ENCODE measurements at regions not wholly inside any gene's neighbourhood (a gene's known extent, or its start where the extent isn't known, plus 50 kb on each side); places are given as distances from the start of the nearest gene placed in this dataset.
"Not testable (repeated sequence)": the region's sequence is repeated elsewhere in the genome, so short reads cannot be mapped to it uniquely, and the experiment has no call there.

GRCh38 chr1:114263343-114263742, 109.7 kb upstream of the SYT6 start:
- DNase-seq: no peak

- DNase-seq: no peak
These were observed 108.7 kb upstream of the SYT6 start for GRCh38 chr1:114262337-114262736.

GRCh38 chr1:114260805-114261484, 107.3 kb upstream of the SYT6 start:
- no peak for DNase-seq

- no peak for DNase-seq
These were observed 106.0 kb upstream of the SYT6 start for GRCh38 chr1:114259511-114260160.

DNA sequence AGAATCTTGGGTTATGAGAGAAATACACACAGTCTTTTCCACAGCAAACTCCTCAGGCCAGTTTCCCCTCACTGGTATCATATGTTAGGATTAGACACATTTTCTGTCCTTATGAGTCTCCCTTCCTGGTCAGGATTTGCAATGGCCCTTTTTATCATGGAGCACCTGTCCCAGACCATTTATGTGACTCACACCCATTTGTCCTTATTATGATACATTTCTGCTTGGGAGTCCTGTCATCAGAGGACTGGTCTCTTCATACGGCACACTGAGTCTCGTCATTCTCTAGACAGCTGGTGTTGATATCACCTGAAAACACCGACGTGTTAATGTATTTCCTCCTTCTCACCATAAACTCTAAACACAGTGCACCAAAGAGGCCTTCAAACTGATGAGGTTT, 105.0 kb upstream of the SYT6 start:
- DNase-seq: no peak

DNA sequence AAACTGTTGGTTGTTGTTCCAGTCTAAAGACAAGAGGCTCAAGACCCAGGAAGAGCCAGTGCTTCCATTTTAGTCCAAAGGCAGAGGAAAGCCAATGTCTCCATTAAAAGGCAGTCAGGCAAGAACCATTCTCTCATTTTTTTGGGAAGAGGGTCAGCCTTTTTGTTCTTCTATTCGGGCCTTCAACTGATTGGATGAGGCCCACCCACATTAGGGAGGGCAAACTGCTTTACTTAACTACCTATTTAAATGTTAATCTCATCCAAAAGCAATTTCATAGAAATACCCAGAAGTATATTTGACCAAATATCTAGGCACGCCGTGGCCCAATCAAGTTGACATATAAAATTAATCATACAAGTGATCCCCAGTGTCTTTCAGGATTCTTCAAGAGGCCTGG, 104.4 kb upstream of the SYT6 start:
- DNase-seq: no peak

DNA sequence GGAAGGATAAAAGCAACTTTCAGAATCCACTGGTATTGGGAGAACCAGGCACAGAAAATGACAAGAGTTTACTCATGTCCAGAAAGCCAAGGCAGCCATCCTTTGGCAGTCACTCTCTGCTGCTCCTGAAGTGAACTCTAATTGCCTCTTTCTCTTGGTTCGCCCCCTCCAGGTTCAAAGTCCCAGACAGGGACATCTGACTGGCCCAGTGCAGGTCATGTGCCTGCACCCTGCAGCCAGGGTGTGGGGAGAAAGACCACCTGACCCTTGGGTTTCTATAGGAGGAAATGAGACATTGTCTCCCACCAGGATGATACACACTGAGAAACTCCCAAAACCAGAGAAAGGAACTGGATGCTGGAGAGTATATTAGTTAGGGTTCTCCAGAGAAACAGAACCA, 103.9 kb upstream of the SYT6 start:
- no peak for DNase-seq

DNA sequence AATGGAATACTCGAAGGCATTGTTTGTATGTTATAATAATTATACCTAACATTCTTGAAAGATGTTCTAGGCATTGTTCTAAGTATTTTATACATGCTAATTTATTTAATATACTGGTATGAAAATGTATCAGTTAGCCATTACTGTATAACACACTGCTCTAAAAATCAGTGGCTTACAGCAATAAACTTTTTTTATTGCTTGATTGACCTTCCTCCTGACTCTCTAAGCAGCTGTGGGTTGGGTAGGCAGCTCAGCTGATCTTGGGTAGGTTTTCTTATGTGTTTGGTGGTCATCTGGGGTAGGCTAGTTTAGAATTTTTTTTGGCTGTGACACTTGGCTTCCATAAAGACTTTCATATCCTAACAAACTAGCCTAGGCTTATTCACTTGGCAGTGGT, 100.2 kb upstream of the SYT6 start:
- DNase-seq: no peak

DNA sequence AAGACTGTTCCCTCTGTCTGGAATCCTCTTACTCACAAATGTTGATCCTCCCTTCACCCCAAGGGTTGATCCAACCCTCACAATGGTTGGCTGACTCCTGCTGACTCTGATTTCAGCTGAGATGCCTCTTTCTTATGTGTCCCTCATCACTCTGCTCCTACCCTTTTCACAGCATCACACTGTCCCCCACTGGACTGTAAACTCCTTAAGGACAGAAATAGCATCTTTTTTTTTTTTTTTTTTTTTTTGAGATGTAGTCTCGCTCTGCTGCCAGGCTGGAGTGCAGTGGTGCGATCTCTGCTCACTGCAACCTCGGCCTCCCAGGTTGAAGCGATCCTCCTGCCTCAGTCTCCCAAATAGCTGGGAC, 97.9 kb upstream of the SYT6 start:
- no peak for DNase-seq

DNA sequence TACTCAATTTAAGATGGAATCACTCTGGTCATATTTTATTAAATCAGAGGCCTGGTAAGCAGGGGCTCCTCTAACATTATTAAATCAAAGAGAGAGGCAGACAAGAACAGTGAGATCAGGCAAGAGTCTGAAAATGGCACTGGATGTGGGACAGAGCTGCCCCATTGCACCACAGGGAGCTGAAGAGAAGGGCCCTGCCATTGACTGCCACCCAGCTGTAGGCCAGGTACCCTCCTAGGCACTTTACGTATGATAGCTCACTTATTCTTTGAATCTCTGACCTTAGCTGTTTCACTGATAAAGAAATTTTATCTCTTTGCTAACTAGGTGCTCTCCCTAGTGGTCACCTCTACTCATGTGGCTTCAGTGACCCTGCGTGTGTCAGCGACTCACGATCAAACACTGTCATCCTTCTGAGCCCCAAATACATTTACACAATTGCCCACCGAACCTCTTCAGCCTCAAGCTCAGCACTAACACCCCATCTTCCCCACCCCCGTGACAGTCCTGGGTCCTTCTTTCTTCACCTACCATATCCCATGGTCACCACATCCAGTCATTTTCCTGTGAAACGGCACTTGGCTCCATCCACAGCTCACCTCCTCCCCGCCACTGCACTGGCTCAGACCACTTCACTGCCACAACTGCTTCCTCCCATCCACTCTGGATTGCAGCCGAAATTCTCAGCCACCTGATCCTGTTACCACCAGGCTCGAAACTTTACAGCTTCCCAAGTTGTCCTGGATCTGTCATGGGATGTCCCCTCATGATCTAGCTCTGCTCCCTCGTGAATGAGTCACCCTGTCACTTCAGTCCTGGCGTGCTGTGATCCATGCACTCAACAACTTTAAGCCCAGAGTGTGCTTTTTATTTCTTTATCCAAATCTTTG, 97.3 kb upstream of the SYT6 start:
- DNase-seq: no peak

- no peak for DNase-seq
These were observed 96.0 kb upstream of the SYT6 start for GRCh38 chr1:114249691-114250090.

GRCh38 chr1:114248162-114248561, 94.5 kb upstream of the SYT6 start:
- DNase-seq: no peak

DNA sequence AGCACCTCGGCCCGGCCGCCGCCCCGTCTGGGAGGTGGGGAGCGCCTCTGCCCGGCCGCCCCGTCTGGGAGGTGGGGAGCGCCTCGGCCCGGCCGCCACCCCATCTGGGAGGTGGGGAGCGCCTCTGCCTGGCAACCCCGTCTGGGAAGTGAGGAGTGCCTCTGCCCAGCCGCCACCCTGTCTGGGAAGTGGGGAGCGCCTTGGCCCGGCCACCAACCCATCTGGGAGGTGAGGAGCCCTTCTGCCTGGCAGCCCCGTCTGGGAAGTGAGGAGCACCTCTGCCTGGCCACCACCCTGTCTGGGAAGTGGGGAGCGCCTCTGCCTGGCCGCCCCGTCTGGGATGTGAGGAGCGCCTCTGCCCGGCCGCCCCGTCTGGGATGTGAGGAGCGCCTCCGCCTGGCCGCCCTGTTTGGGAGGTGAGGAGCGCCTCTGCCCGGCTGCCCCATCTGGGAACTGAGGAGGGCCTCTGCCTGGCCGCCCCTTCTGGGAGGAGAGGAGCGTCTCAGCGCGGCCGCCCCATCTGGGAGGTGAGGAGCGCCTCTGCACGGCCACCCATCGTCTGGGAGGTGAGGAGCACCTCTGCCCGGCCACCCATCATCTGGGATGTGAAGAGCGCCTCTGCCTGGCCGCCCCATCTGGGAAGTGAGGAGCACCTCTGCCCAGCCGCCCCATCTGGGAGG, 89.0 kb upstream of the SYT6 start:
- DNase-seq: not testable (repeated sequence)

DNA sequence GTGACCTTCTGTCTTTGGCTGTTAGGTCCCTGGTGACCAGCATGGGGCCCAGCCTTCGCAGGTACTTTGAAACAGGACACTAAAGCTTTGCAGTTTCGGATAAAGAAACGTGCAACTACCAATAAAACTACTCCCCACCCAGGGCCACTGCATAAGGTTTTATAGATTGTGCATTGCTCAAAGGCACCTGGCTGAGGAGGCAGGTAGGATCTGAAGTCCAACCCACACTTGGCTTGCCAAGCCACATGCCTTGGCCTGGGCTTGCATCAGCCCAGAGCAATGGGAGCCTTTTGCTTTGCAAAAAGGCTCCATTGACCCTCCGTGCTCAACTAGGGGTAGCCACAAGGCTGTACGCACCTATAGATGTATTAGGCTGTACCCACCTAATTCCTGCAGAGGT, 84.4 kb upstream of the SYT6 start:
- no peak for DNase-seq

DNA sequence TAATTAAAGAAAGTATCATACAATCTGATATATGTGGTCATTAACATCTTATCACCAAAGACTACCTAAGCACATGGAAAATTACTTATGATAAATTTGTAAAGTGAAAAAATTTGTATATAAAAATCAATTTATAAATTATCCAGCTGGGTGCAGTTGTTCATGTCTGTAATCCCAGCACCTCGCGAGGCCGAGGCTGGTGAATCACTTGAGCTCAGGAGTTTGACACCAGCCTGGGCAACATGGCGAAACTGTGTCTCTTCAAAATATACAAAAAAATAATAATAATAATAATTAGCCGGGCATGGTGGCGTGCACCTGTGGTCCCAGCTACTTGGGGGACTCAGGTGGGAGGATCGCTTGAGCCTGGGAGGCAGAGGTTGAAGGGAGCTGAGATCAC, 82.8 kb upstream of the SYT6 start:
- DNase-seq: no peak

GRCh38 chr1:114235960-114236359, 82.3 kb upstream of the SYT6 start:
- DNase-seq: no peak

GRCh38 chr1:114235281-114235680, 81.6 kb upstream of the SYT6 start:
- no peak for DNase-seq

DNA sequence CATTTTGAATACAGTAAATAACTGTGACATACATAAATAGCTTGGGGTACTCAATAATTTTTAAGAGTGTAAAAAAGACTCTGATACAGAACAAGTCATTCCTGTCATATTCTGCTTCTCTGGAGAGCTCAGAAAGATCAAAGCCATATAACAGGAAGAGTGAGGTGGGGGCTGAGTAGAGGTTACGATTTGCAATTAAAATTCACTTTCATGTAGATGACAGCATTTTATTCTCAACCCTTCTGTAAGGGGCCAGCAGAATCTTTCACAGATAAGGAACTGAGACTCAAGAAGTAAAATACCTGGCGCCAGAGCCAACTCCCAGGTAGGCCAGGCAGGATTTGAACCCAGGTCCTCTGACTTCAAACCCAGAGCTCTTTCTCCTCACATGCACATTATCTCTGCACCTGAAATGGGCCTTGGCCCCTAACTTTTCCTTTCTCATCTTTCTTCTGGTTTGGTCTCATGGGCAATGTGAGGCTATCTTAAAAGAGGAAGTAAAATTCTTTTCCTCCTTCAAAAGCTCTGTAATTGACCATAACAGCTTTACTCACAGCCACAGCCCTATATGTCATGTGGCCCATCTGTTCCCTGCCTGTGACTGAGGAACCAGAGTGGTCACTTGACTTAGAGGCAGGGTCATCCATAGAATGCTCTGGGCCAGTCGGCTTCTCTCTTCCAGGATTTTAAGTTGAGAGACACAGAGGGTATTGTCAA, 80.9 kb upstream of the SYT6 start:
- no peak for DNase-seq

GRCh38 chr1:114232691-114233090, 79.0 kb upstream of the SYT6 start:
- DNase-seq: no peak

DNA sequence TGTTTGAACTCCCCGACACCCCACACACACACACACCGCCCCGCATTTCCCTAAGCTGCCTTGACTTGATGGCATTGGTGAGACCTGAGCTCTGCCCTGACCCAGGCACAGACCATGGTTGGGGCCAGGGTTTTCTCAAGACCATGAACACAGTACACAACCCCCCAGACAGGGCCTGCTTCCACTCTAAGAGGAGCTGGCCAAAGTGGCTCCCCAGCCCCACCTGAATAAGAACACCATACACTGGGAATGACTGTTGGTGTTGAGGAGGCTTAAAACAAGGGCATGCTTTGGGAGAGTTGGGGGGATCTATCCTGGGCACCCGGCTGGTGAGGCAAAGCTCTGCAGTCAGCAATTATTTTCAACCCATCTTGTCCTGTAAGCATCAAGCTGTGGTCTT, 77.6 kb upstream of the SYT6 start:
- no peak for DNase-seq

GRCh38 chr1:114229368-114229767, 75.7 kb upstream of the SYT6 start:
- DNase-seq: no peak

GRCh38 chr1:114227059-114227458, 73.4 kb upstream of the SYT6 start:
- no peak for DNase-seq

Measured in left kidney (tissue), 1 donor.